Neural cell (in vitro differentiated cells): ENCODE measurements at regions not wholly inside any gene's neighbourhood (a gene's known extent, or its start where the extent isn't known, plus 50 kb on each side); places are given as distances from the start of the nearest gene placed in this dataset.

Experiments
- H2AFZ ChIP-seq: fragments of 200-600, 300-800 bp; sonication (generic), shearing (Covaris generic); 2 replicates; pipeline ENCODE4 v1.6.0; 2014; ENCODE audit warnings: low read depth, mild to moderate bottlenecking, antibody characterized with exemption, low read length, moderate library complexity
- H3F3A ChIP-seq: fragments of 200-600 bp; shearing (Covaris generic); 2 replicates; pipeline ENCODE4 v1.6.1; 2016; ENCODE audit warnings: mild to moderate bottlenecking, moderate library complexity, mixed read lengths, antibody characterized with exemption, low read length; ENCODE audit not compliant: insufficient read depth, poor library complexity, severe bottlenecking
- H3K27ac ChIP-seq: fragments of 200-600, 300-800 bp; sonication (generic), shearing (Covaris generic); 2 replicates; pipeline ENCODE4 v1.5.1; 2014; ENCODE audit warnings: mild to moderate bottlenecking, low read length, moderate library complexity
- H3K27me3 ChIP-seq: fragments of 300-800, 200-600 bp; sonication (generic), shearing (Covaris generic); 2 replicates; pipeline ENCODE4 v1.6.0; 2014; ENCODE audit warnings: mild to moderate bottlenecking, low read depth, low read length, moderate library complexity; ENCODE audit not compliant: insufficient read depth
- H3K36me3 ChIP-seq: fragments of 300-800, 200-600 bp; sonication (generic), shearing (Covaris generic); 2 replicates; pipeline ENCODE4 v1.5.1; 2014; ENCODE audit warnings: mild to moderate bottlenecking, antibody characterized with exemption, low read length, moderate library complexity; ENCODE audit not compliant: insufficient read depth
- H3K4me2 ChIP-seq: fragments of 300-800, 200-600 bp; sonication (generic), shearing (Covaris generic); 2 replicates; pipeline ENCODE4 v1.6.0; 2014; ENCODE audit warnings: mild to moderate bottlenecking, low read length
- H3K4me3 ChIP-seq: fragments of 300-800, 200-600 bp; sonication (generic), shearing (Covaris generic); 2 replicates; pipeline ENCODE4 v1.5.1; 2014; ENCODE audit warnings: mild to moderate bottlenecking, low read length, moderate library complexity
- H3K79me2 ChIP-seq: fragments of 200-600 bp; shearing (Covaris generic); replicated peaks from 2 replicates; pipeline ENCODE4 v1.6.0; 2014; ENCODE audit warnings: mild to moderate bottlenecking, low read length, moderate library complexity; ENCODE audit not compliant: insufficient read depth
- H3K9ac ChIP-seq: fragments of 300-800, 200-600 bp; sonication (generic), shearing (Covaris generic); 2 replicates; pipeline ENCODE4 v1.6.1; 2016; ENCODE audit warnings: mild to moderate bottlenecking, low read length, mixed read lengths
- H3K9me2 ChIP-seq: fragments of 200-600 bp; shearing (Covaris generic); 2 replicates; pipeline ENCODE4 v1.6.1; 2016; ENCODE audit warnings: mild to moderate bottlenecking, low read length, mixed read lengths; ENCODE audit not compliant: insufficient read depth
- H3K9me3 ChIP-seq: fragments of 200-600, 300-800 bp; sonication (generic), shearing (Covaris generic); 2 replicates; pipeline ENCODE4 v1.6.1; 2016; ENCODE audit warnings: mild to moderate bottlenecking, mixed run types, low read length, moderate library complexity, mixed read lengths
- H4K20me1 ChIP-seq: fragments of 200-600 bp; shearing (Covaris generic); 2 replicates; pipeline ENCODE4 v1.6.1; 2016; ENCODE audit warnings: mild to moderate bottlenecking, mixed run types; ENCODE audit not compliant: insufficient read depth
- EP300 ChIP-seq: fragments of 450-650 bp; conservative IDR thresholded peaks from 2 replicates; pipeline ENCODE4 v1.6.1; 2014; ENCODE audit warnings: antibody characterized with exemption, mild to moderate bottlenecking, moderate library complexity; ENCODE audit not compliant: poor library complexity, severe bottlenecking
- EZH2 ChIP-seq: fragments of 200-600, 300-800 bp; shearing (Covaris generic), sonication (generic); IDR thresholded peaks from 2 replicates; pipeline ENCODE4 v1.6.1; 2014; ENCODE audit warnings: antibody characterized with exemption, low read length, borderline replicate concordance, mild to moderate bottlenecking; ENCODE audit not compliant: insufficient read depth, poor library complexity, severe bottlenecking
- MXI1 ChIP-seq: fragments of 450-650 bp; conservative IDR thresholded peaks from 2 replicates; pipeline ENCODE4 v1.6.1; 2014; ENCODE audit warnings: antibody characterized with exemption, mild to moderate bottlenecking; ENCODE audit not compliant: poor library complexity, severe bottlenecking
- POLR2AphosphoS5 ChIP-seq: IDR thresholded peaks from 2 replicates; pipeline ENCODE4 v1.6.1; 2012
- RAD21 ChIP-seq: fragments of 450-650 bp; conservative IDR thresholded peaks from 2 replicates; pipeline ENCODE4 v1.6.1; 2014; ENCODE audit warnings: antibody characterized with exemption, mild to moderate bottlenecking, moderate library complexity
- REST ChIP-seq: IDR thresholded peaks from 2 replicates; pipeline ENCODE4 v1.6.1; 2012; ENCODE audit warnings: borderline replicate concordance
- SMC3 ChIP-seq: fragments of 450-650 bp; conservative IDR thresholded peaks from 2 replicates; pipeline ENCODE4 v1.6.1; 2014; ENCODE audit warnings: antibody characterized with exemption, mild to moderate bottlenecking, moderate library complexity; ENCODE audit not compliant: poor library complexity
- TAF1 ChIP-seq: IDR thresholded peaks from 2 replicates; pipeline ENCODE4 v1.6.1; 2012; ENCODE audit warnings: low read depth
- TF ChIP-seq, protein P1 (sequence below): fragments of 450-650 bp; IDR thresholded peaks from 2 replicates; pipeline ENCODE4 v1.5.1; 2014; ENCODE audit warnings: antibody characterized with exemption, mild to moderate bottlenecking, moderate library complexity; ENCODE audit not compliant: poor library complexity, severe bottlenecking

- H3F3A ChIP-seq = no peaks in the 10 kb centered on the region
- no peaks in the 10 kb centered on the region for H3K79me2 ChIP-seq
- no peak overlapping the region for H3K27ac ChIP-seq
- no peak overlapping the region for H3K4me2 ChIP-seq
- H3K9ac ChIP-seq = no peak overlapping the region
- TF ChIP-seq MXI1 (no peak), REST (no peak), EZH2 (no peak), POLR2AphosphoS5 (no peak), RAD21 (no peak), SMC3 (no peak), EP300 (no peak), TAF1 (no peak)
- TF ChIP-seq, protein P1, sequence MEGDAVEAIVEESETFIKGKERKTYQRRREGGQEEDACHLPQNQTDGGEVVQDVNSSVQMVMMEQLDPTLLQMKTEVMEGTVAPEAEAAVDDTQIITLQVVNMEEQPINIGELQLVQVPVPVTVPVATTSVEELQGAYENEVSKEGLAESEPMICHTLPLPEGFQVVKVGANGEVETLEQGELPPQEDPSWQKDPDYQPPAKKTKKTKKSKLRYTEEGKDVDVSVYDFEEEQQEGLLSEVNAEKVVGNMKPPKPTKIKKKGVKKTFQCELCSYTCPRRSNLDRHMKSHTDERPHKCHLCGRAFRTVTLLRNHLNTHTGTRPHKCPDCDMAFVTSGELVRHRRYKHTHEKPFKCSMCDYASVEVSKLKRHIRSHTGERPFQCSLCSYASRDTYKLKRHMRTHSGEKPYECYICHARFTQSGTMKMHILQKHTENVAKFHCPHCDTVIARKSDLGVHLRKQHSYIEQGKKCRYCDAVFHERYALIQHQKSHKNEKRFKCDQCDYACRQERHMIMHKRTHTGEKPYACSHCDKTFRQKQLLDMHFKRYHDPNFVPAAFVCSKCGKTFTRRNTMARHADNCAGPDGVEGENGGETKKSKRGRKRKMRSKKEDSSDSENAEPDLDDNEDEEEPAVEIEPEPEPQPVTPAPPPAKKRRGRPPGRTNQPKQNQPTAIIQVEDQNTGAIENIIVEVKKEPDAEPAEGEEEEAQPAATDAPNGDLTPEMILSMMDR = no peak
- no peak overlapping the region for H3K4me3 ChIP-seq
- H3K9me3 ChIP-seq = no peaks in the 10 kb centered on the region
- no peaks in the 10 kb centered on the region for H3K36me3 ChIP-seq
- H3K9me2 ChIP-seq = no peaks in the 10 kb centered on the region
- H2AFZ ChIP-seq = no peak overlapping the region
- no peaks in the 10 kb centered on the region for H3K27me3 ChIP-seq
- no peaks in the 10 kb centered on the region for H4K20me1 ChIP-seq
Measured at GRCh38 chr1:169024255-169024654, 82.2 kb upstream of the ATP1B1 start.

DNA sequence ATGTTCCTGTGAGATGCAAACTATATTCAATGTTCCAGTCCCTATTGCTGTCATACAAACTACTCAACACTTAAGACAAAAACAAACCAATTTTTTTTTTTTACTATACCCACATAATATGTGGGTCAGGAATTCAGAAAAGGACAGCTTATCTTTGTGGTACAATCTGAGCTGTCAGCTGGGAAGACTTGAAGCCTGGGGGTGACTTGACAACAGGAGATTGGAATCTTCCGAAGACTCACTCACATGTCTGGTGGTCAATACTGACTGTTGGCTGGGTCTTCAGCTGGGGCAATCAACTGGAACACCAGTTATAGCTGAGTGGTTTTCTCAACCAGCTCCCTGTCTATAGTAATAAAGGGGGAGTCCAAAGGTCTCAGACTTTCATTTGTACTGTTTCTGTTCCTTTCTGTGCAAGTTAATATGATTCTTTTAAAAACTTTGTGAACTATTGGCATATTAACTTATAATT, 81.7 kb upstream of the ATP1B1 start:
- TF ChIP-seq POLR2AphosphoS5 (no peak), SMC3 (no peak), EZH2 (no peak), RAD21 (no peak), EP300 (no peak), REST (no peak), TAF1 (no peak), MXI1 (no peak)
- TF ChIP-seq, protein P1 = no peak
- H3K9me3 ChIP-seq = no peaks in the 10 kb centered on the region

More for the DNA sequence above, 81.7 kb upstream of the ATP1B1 start:
- no peak overlapping the region for H3K9ac ChIP-seq
- no peak overlapping the region for H3K27ac ChIP-seq
- H3K27me3 ChIP-seq = no peaks in the 10 kb centered on the region
- H3K79me2 ChIP-seq = no peaks in the 10 kb centered on the region
- no peak overlapping the region for H3K4me3 ChIP-seq
- H2AFZ ChIP-seq = no peak overlapping the region
- H3K4me2 ChIP-seq = no peak overlapping the region
- no peaks in the 10 kb centered on the region for H3F3A ChIP-seq
- no peaks in the 10 kb centered on the region for H3K36me3 ChIP-seq
- H4K20me1 ChIP-seq = no peaks in the 10 kb centered on the region
- no peaks in the 10 kb centered on the region for H3K9me2 ChIP-seq
